ENCODE measurements at regions not wholly inside any gene's neighbourhood (a gene's known extent, or its start where the extent isn't known, plus 50 kb on each side); places are given as distances from the start of the nearest gene placed in this dataset.
"Not testable (repeated sequence)": the region's sequence is repeated elsewhere in the genome, so short reads cannot be mapped to it uniquely, and the experiment has no call there.

- not testable (repeated sequence) for TF ChIP-seq CTCF (IDR thresholded peaks at IDR 0.05; ENCODE audit: low read depth, low read length); POLR2A (IDR thresholded peaks at IDR 0.05; ENCODE audit: extremely low read depth, insufficient read length); MYC (IDR thresholded peaks at IDR 0.05; ENCODE audit: low read depth, low read length)
Measured at GRCh38 chr5:177875013-177875899, 92.6 kb upstream of the FAM153A start.
